H1 (cell line): ENCODE measurements at regions not wholly inside any gene's neighbourhood (a gene's known extent, or its start where the extent isn't known, plus 50 kb on each side); places are given as distances from the start of the nearest gene placed in this dataset.

Experiments
- CTCF ChIA-PET: fragments of 300-600 bp; sonication (Branson Sonifier 250); formaldehyde crosslinking; loops from one replicate; lab custom pipeline; 2021; ENCODE audit not compliant: partially characterized antibody; lab: Charles Lee
- POLR2A ChIA-PET: fragments of 300-600 bp; sonication (Branson Sonifier 250); formaldehyde crosslinking; loops from one replicate; lab custom pipeline; 2021; ENCODE audit warnings: inconsistent platforms; ENCODE audit not compliant: partially characterized antibody; lab: Charles Lee
- DNase-seq, 2 experiments: peaks; one replicate each; pipeline versions ENCODE4 v3.0.0 to v3.0.0-alpha.2; 2010 to 2022; ENCODE audit warnings: low spot score in 2 of 2, low read depth in 1 of 2, mixed read lengths in 1 of 2
- FAIRE-seq: peaks from 2 replicates; lab custom pipeline; 2011; peaks lifted over from hg19 to GRCh38; lab: Jason Lieb, UNC
- H2AFZ ChIP-seq: 2 replicates; pipeline ENCODE4 v1.8.1; 2012; ENCODE audit warnings: low read length, inconsistent platforms
- H2AK5ac ChIP-seq: 2 replicates; pipeline ENCODE4 v1.6.1; 2013; ENCODE audit warnings: low read depth, low read length
- H2BK120ac ChIP-seq: replicated peaks from 2 replicates; pipeline ENCODE3; 2013; ENCODE audit warnings: low read depth, low read length, inconsistent platforms
- H2BK12ac ChIP-seq: 2 replicates; pipeline ENCODE4 v1.6.1; 2013; ENCODE audit warnings: low read depth, low read length
- H2BK15ac ChIP-seq: 2 replicates; pipeline ENCODE4 v1.6.1; 2013; ENCODE audit warnings: low read length
- H2BK20ac ChIP-seq: 2 replicates; pipeline ENCODE4 v1.6.1; 2013; ENCODE audit warnings: low read length
- H2BK5ac ChIP-seq: 2 replicates; pipeline ENCODE4 v1.6.1; 2013; ENCODE audit warnings: low read depth, low read length
- H3K14ac ChIP-seq: 2 replicates; pipeline ENCODE4 v1.6.1; 2013; ENCODE audit warnings: inconsistent platforms; ENCODE audit not compliant: insufficient read length
- H3K18ac ChIP-seq: 2 replicates; pipeline ENCODE4 v1.6.1; 2013; ENCODE audit warnings: low read length; ENCODE audit errors: extremely low read depth
- H3K23ac ChIP-seq: 2 replicates; pipeline ENCODE4 v1.6.1; 2013; ENCODE audit warnings: inconsistent platforms; ENCODE audit not compliant: insufficient read length
- H3K23me2 ChIP-seq: 2 replicates; pipeline ENCODE4 v1.6.1; 2013; ENCODE audit warnings: low read depth, low read length
- H3K27ac ChIP-seq: 2 replicates; pipeline ENCODE4 v1.6.1; 2011; ENCODE audit warnings: low read depth, low read length, inconsistent platforms
- H3K27me3 ChIP-seq, 4 experiments: replicated peaks in 1 of 4; 1 replicate in 1 of 4; 2 replicates in 3 of 4; pipeline versions ENCODE4 v1.6.1 to v1.8.1; 2011 to 2013; ENCODE audit warnings: low read length in 3 of 4, mild to moderate bottlenecking in 3 of 4, inconsistent platforms in 2 of 4, mixed read lengths in 2 of 4, moderate library complexity in 1 of 4; ENCODE audit not compliant: control insufficient read depth in 3 of 4, insufficient read depth in 3 of 4; ENCODE audit errors: extremely low read depth in 1 of 4
- H3K36me3 ChIP-seq, 4 experiments: 2 replicates each; pipeline versions ENCODE4 v1.6.1 to v1.8.1; 2011 to 2013; ENCODE audit warnings: mild to moderate bottlenecking in 4 of 4, low read length in 3 of 4, moderate library complexity in 2 of 4, control low read depth in 1 of 4, inconsistent platforms in 1 of 4; ENCODE audit not compliant: insufficient read depth in 4 of 4, control insufficient read depth in 2 of 4
- H3K4ac ChIP-seq: replicated peaks from 2 replicates; pipeline ENCODE3; 2013; ENCODE audit warnings: low read length, low read depth, mixed read lengths, inconsistent platforms; ENCODE audit not compliant: insufficient read length
- H3K4me1 ChIP-seq, 4 experiments: replicated peaks in 1 of 4; 1 replicate in 1 of 4; 2 replicates in 3 of 4; pipeline versions ENCODE4 v1.6.1 to v1.8.1; 2011 to 2013; ENCODE audit warnings: low read length in 3 of 4, inconsistent platforms in 2 of 4, mixed read lengths in 1 of 4; ENCODE audit not compliant: insufficient read depth in 4 of 4, control insufficient read depth in 3 of 4
- H3K4me2 ChIP-seq, 2 experiments: 2 replicates each; pipeline versions ENCODE4 v1.6.1 to v1.8.1; 2011 to 2013; ENCODE audit warnings: low read depth in 2 of 2, low read length in 2 of 2, control low read depth in 1 of 2, inconsistent platforms in 1 of 2, mild to moderate bottlenecking in 1 of 2; ENCODE audit not compliant: insufficient read depth in 1 of 2
- H3K4me3 ChIP-seq, 4 experiments: fragments of 200-600, 300-600 bp in 1 of 4; sonication (generic), shearing (Covaris generic), sonication (Bioruptor Twin) in 1 of 4; 2 replicates each; pipeline versions ENCODE4 v1.5.1 to v1.8.1; 2011 to 2016; ENCODE audit warnings: low read length in 4 of 4, low read depth in 3 of 4, control low read depth in 2 of 4, inconsistent platforms in 2 of 4, mild to moderate bottlenecking in 2 of 4, mixed read lengths in 1 of 4, moderate library complexity in 1 of 4; ENCODE audit not compliant: insufficient read depth in 2 of 4; ENCODE audit errors: extremely low read depth in 1 of 4
- H3K56ac ChIP-seq: replicated peaks from 2 replicates; pipeline ENCODE3; 2013; ENCODE audit warnings: low read depth, mild to moderate bottlenecking, mixed read lengths, low read length, inconsistent platforms; ENCODE audit not compliant: insufficient read length
- H3K79me1 ChIP-seq: 2 replicates; pipeline ENCODE4 v1.6.1; 2013; ENCODE audit warnings: low read depth, low read length, control low read depth
- H3K79me2 ChIP-seq, 2 experiments: 2 replicates each; pipeline versions ENCODE4 v1.6.1 to v1.8.1; 2012 to 2013; ENCODE audit warnings: low read length in 2 of 2, mild to moderate bottlenecking in 2 of 2, inconsistent platforms in 1 of 2; ENCODE audit not compliant: insufficient read depth in 2 of 2, control insufficient read depth in 1 of 2
- H3K9ac ChIP-seq, 4 experiments: replicated peaks in 1 of 4; 1 replicate in 1 of 4; 2 replicates in 3 of 4; pipeline versions ENCODE4 v1.6.1 to v1.8.1; 2011 to 2013; ENCODE audit warnings: low read depth in 3 of 4, low read length in 3 of 4, control low read depth in 2 of 4, mild to moderate bottlenecking in 2 of 4, moderate library complexity in 2 of 4, inconsistent platforms in 1 of 4; ENCODE audit errors: extremely low read depth in 1 of 4
- H3K9me3 ChIP-seq, 2 experiments: 2 replicates each; pipeline versions ENCODE4 v1.6.1 to v1.8.1; 2012 to 2013; ENCODE audit warnings: mild to moderate bottlenecking in 2 of 2, moderate library complexity in 2 of 2, control low read depth in 1 of 2, inconsistent platforms in 1 of 2, low read depth in 1 of 2, low read length in 1 of 2, mixed read lengths in 1 of 2; ENCODE audit not compliant: insufficient read depth in 2 of 2
- H4K20me1 ChIP-seq, 2 experiments: replicated peaks in 1 of 2; 2 replicates each; pipeline versions ENCODE3 to v1.8.1; 2011 to 2013; ENCODE audit warnings: inconsistent platforms in 2 of 2, low read length in 2 of 2, mild to moderate bottlenecking in 1 of 2; ENCODE audit not compliant: insufficient read depth in 2 of 2, control insufficient read depth in 1 of 2
- H4K5ac ChIP-seq: 2 replicates; pipeline ENCODE4 v1.6.1; 2013; ENCODE audit warnings: low read length, low read depth, mixed read lengths, inconsistent platforms; ENCODE audit not compliant: insufficient read length
- H4K8ac ChIP-seq: 2 replicates; pipeline ENCODE4 v1.8.0; 2013; ENCODE audit warnings: mild to moderate bottlenecking, moderate library complexity, low read length, inconsistent platforms; ENCODE audit not compliant: insufficient read depth; ENCODE audit errors: extremely low read depth
- H4K91ac ChIP-seq: replicated peaks from 2 replicates; pipeline ENCODE3; 2013; ENCODE audit warnings: low read length, mixed read lengths, inconsistent platforms; ENCODE audit not compliant: insufficient read length
- HDAC2 ChIP-seq, 2 experiments: fragments of 300-600 bp in 1 of 2; sonication (generic) in 1 of 2; IDR thresholded peaks; 2 replicates each; pipeline ENCODE4 v1.6.1; 2011 to 2012; ENCODE audit warnings: low read depth in 2 of 2, low read length in 2 of 2, mild to moderate bottlenecking in 2 of 2, moderate library complexity in 2 of 2, borderline replicate concordance in 1 of 2, inconsistent platforms in 1 of 2
- HDAC6 ChIP-seq: IDR thresholded peaks from one replicate; pipeline ENCODE4 v1.7.1; 2012; ENCODE audit warnings: low read depth, mild to moderate bottlenecking, inconsistent platforms, low read length, moderate library complexity
- KDM4A ChIP-seq: IDR thresholded peaks from one replicate; pipeline ENCODE4 v1.7.1; 2012; ENCODE audit warnings: low read depth, mild to moderate bottlenecking, moderate library complexity, low read length, inconsistent platforms; ENCODE audit not compliant: severe bottlenecking
- ZNF274 ChIP-seq: IDR thresholded peaks from 2 replicates; pipeline ENCODE4 v1.7.0; 2012; ENCODE audit warnings: low read length, borderline replicate concordance; ENCODE audit errors: extremely low read depth
- WGBS, 2 experiments: shearing (Covaris generic) in 1 of 2; methylation state at CpG; one replicate each; pipeline versions ENCODE4 v1.1.6 to v1.1.7; 2013 to 2015; ENCODE audit warnings: low lambda C conversion rate in 2 of 2, mixed read lengths in 2 of 2, inconsistent platforms in 1 of 2, low coverage in 1 of 2, missing lambda C conversion rate in 1 of 2; ENCODE audit not compliant: insufficient replicate concordance in 2 of 2, insufficient coverage in 1 of 2, insufficient read length in 1 of 2; ENCODE audit errors: extremely low coverage in 1 of 2, missing lambda C conversion rate in 1 of 2; 5-methylcytosine and 5-hydroxymethylcytosine counted together
- TF ChIP-seq, protein P1 (sequence below): IDR thresholded peaks from 2 replicates; pipeline ENCODE4 v1.6.1; 2012; ENCODE audit warnings: inconsistent platforms

DNA sequence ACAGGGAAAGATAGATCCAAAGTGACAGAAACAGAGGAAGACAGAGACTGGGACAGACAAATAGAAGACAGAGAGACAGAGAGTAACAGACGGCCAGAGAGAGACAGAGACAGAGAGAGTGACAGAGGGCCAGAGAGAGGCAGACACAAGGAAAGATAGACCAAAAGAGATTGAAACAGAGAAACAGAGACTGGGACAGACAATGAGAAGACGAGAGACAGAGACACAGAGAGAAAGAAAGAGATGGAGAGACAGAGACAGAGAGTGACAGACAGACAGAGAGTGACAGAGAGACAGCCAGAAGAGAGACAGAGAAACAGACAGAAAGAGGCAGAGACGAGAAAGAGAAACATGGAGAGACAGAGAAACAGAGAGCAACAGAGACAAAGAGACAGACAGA is 127.3 kb downstream of the UQCRFS1 start:
- H3K79me2 ChIP-seq: no peaks in the 10 kb centered on the region
- peaks cover 0 to 5% (median 2%) of the 10 kb centered on the region in 4 experiments; a peak in 4 of 7 replicates for H3K4me1 ChIP-seq
- H3K23ac ChIP-seq: no peak overlapping the region
- no peaks in the 10 kb centered on the region for H3K9me3 ChIP-seq
- H3K14ac ChIP-seq: no peak overlapping the region
- no peak overlapping the region for H3K4me3 ChIP-seq
- no peak for FAIRE-seq
- no peaks in the 10 kb centered on the region for H3K79me1 ChIP-seq
- ChIA-PET CTCF (interaction anchor here (2.4 kb wide), 1 partner anchor 8 kb away, joined by 9 read pairs; no protein-coding TSS in a partner anchor), POLR2A (no interaction called here)
- H2BK120ac ChIP-seq: no peak overlapping the region
- H3K9ac ChIP-seq: no peak overlapping the region
- no peak overlapping the region for H2BK12ac ChIP-seq
- no peak overlapping the region for H3K27ac ChIP-seq
- H3K23me2 ChIP-seq: no peaks in the 10 kb centered on the region
- no peaks in the 10 kb centered on the region for H3K27me3 ChIP-seq
- no peak overlapping the region for H4K91ac ChIP-seq
- H3K4ac ChIP-seq: no peak overlapping the region
- no peak overlapping the region for H4K5ac ChIP-seq
- no peak overlapping the region for H2AFZ ChIP-seq
- DNase-seq: no peak
- no peak overlapping the region for H2BK20ac ChIP-seq
- H4K20me1 ChIP-seq: no peaks in the 10 kb centered on the region
- no peak overlapping the region for H2AK5ac ChIP-seq
- 88% methylated on average over 3 of the region's 3 CpGs; no CpG with 5 or more reads in 1 of the 2 experiments for WGBS, 2 experiments
- H2BK15ac ChIP-seq: no peak overlapping the region
- H3K4me2 ChIP-seq: no peak overlapping the region
- no peak overlapping the region for H3K56ac ChIP-seq
- no peaks in the 10 kb centered on the region for H3K36me3 ChIP-seq
- no peak overlapping the region for H4K8ac ChIP-seq
- H3K18ac ChIP-seq: no peak overlapping the region
- no peak overlapping the region for H2BK5ac ChIP-seq
- TF ChIP-seq HDAC2 (IDR thresholded peaks at IDR 0.05; ENCODE audit: borderline replicate concordance in 1 of 2, low read depth in 2 of 2, low read length in 2 of 2) (no peak), KDM4A (no peak), HDAC6 (no peak), ZNF274 (no peak)
- TF ChIP-seq, protein P1, sequence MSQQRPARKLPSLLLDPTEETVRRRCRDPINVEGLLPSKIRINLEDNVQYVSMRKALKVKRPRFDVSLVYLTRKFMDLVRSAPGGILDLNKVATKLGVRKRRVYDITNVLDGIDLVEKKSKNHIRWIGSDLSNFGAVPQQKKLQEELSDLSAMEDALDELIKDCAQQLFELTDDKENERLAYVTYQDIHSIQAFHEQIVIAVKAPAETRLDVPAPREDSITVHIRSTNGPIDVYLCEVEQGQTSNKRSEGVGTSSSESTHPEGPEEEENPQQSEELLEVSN: no peak
